Endothelial cell (in vitro differentiated cells): ENCODE measurements at regions not wholly inside any gene's neighbourhood (a gene's known extent, or its start where the extent isn't known, plus 50 kb on each side); places are given as distances from the start of the nearest gene placed in this dataset.

ENCODE experiments used
- DNase-seq: peaks from one replicate; pipeline ENCODE4 v3.0.0; 2021; ENCODE audit warnings: low spot score
- H3K27ac Mint-ChIP-seq: one replicate; pipeline ENCODE4 v1.8.0; 2021; ENCODE audit warnings: mixed read lengths, inconsistent platforms; ENCODE audit not compliant: unreplicated experiment
- H3K27me3 Mint-ChIP-seq: one replicate; pipeline ENCODE4 v1.8.0; 2021; ENCODE audit warnings: mild to moderate bottlenecking, moderate library complexity, mixed read lengths, inconsistent platforms; ENCODE audit not compliant: unreplicated experiment
- H3K36me3 Mint-ChIP-seq: one replicate; pipeline ENCODE4 v1.8.0; 2021; ENCODE audit warnings: mild to moderate bottlenecking, low read depth, mixed read lengths, inconsistent platforms; ENCODE audit not compliant: unreplicated experiment
- H3K4me1 Mint-ChIP-seq: one replicate; pipeline ENCODE4 v1.8.0; 2021; ENCODE audit warnings: mild to moderate bottlenecking, mixed read lengths, inconsistent platforms; ENCODE audit not compliant: unreplicated experiment
- H3K4me3 Mint-ChIP-seq: one replicate; pipeline ENCODE4 v1.8.0; 2021; ENCODE audit warnings: mild to moderate bottlenecking, mixed read lengths, inconsistent platforms; ENCODE audit not compliant: unreplicated experiment
- H3K9me3 Mint-ChIP-seq: one replicate; pipeline ENCODE4 v1.8.0; 2021; ENCODE audit warnings: mixed read lengths, inconsistent platforms; ENCODE audit not compliant: unreplicated experiment
- CTCF ChIP-seq: fragments of 200-600 bp; sonication (generic); IDR thresholded peaks from one replicate; pipeline ENCODE4 v1.5.0; 2021; ENCODE audit warnings: antibody characterized with exemption; ENCODE audit not compliant: unreplicated experiment

DNA sequence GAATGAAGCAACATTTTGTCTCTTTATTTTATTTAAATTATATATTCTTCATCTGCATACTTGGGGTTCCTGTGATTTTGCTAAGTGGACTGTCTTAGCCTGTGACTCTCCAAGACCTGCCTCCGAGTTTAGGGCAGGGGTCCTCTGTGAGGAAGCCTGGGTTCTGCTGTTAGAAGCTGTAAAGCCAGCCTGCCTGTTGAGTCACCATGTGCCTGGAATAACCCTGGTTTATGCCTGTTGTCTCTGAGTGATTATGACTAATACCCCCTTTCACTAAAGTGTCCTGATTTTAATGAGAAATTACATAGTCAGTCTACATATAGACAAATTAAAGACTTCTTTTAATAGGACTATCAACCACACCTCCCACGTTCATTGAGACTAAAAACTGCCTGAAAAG, 369.1 kb downstream of the ZNF521 start:
- Mint-ChIP-seq H3K4me3 (no peak overlapping the region), H3K4me1 (peaks cover 27% of the 10 kb centered on the region), H3K36me3 (no peaks in the 10 kb centered on the region), H3K9me3 (no peaks in the 10 kb centered on the region), H3K27ac (no peak overlapping the region), H3K27me3 (peaks cover 1% of the 10 kb centered on the region)
- no peak for TF ChIP-seq CTCF
- DNase-seq: no peak

DNA sequence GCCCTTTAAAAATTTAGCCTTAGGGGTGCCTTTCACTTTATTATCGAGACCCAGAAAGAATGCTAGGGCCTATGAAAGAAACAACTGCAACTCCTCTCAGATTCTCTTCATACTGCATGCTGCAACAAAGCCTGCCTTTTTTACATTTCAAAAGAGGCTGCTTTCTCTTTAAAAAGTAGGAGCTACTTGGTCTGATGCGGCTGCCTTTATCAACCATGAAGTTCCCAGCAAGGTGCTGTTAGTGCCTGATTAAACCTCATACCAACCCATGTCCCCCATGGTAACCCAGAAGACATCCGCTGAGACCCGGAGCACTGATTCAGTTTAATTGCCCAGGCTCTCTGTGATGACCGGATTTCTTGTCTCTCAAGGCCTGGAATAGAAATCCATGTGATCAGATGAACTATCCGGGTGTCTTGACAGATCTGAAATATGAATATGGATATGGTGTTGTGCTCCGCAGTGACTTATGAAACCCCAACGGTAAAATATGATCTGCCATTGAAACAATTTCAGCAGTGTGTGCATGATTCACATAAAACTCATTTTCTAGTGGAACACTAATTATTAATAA, 368.3 kb downstream of the ZNF521 start:
- no peaks in the 10 kb centered on the region for H3K36me3 Mint-ChIP-seq
- TF ChIP-seq CTCF: no peak
- H3K4me1 Mint-ChIP-seq: peaks cover 35% of the 10 kb centered on the region
- no peak for DNase-seq
- no peak overlapping the region for H3K4me3 Mint-ChIP-seq
- peaks cover 3% of the 10 kb centered on the region for H3K27me3 Mint-ChIP-seq
- no peaks in the 10 kb centered on the region for H3K9me3 Mint-ChIP-seq
- no peak overlapping the region for H3K27ac Mint-ChIP-seq

DNA sequence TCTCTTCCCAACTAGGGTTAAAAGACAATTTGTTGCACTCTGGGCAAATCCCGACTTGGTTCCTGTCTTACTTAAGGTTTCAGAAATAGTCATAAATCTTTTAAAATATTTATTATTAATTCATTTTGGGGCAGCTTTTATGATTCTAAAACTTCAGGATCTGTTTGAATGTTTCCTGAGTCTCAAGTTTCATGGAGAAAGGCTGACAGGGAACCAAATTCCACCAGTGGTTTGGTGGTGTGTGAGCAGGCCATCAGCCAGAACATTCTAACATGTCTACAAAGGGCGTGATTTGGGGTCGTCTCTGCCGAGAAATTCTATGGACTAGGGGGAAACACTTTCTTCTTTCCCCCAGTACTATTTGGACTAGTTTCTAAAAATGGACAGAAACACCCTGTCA, 366.4 kb downstream of the ZNF521 start:
- Mint-ChIP-seq H3K27me3 (peaks cover 5% of the 10 kb centered on the region), H3K4me1 (peaks cover 48% of the 10 kb centered on the region), H3K36me3 (no peaks in the 10 kb centered on the region), H3K4me3 (no peak overlapping the region), H3K27ac (no peak overlapping the region), H3K9me3 (no peaks in the 10 kb centered on the region)
- no peak for TF ChIP-seq CTCF
- DNase-seq: no peak

DNA sequence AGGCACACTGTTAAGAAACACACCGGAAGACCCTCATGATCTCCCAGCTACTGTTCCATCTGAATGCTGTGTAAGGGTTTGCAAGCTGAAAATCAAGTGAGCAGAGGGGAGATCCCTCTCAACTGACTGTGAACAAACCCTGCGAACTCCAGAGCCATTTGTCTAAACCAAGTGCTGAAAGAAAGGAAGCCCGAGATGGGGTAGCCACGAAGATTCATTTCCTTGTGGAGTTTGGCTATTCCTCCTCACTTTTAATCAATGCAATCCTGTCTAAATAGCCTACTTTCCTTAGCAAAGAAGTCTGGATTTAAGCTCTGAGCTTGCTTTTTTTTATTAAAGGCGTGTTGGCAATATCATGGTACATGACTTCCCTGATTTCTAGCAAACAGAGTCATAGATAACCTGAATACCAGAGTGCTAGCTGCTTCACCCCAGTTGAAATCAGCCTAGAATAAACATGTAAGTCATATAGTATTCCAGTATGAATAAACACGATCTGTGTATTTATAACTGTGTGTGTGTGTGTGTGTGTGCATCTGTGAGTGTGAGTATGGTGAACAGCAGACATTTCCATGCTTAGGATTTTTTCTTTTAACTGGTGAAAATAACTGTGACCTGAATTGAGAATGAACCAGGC, 365.2 kb downstream of the ZNF521 start:
- Mint-ChIP-seq H3K4me1 (peaks cover 59% of the 10 kb centered on the region), H3K27ac (peak overlapping the region; percentile 85), H3K9me3 (no peaks in the 10 kb centered on the region), H3K27me3 (peaks cover 5% of the 10 kb centered on the region), H3K4me3 (no peak overlapping the region), H3K36me3 (no peaks in the 10 kb centered on the region)
- no peak for DNase-seq
- TF ChIP-seq CTCF: no peak

- no peaks in the 10 kb centered on the region for H3K9me3 Mint-ChIP-seq
- H3K27me3 Mint-ChIP-seq: peaks cover 5% of the 10 kb centered on the region
- H3K36me3 Mint-ChIP-seq: no peaks in the 10 kb centered on the region
- H3K27ac Mint-ChIP-seq: peak overlapping the region; percentile 90
- TF ChIP-seq CTCF: no peak
- H3K4me3 Mint-ChIP-seq: no peak overlapping the region
- H3K4me1 Mint-ChIP-seq: peaks cover 60% of the 10 kb centered on the region
- no peak for DNase-seq
These were observed 364.4 kb downstream of the ZNF521 start for GRCh38 chr18:24987303-24988252.
